Stimulated activated memory B cell treated with anti-CD40 and anti-IgM and Interleukin-4, amounts not matched to agents 10 μg/mL and 1 μg/mL and 100 μg/mL, for 72 hours (primary cell): ENCODE measurements at regions not wholly inside any gene's neighbourhood (a gene's known extent, or its start where the extent isn't known, plus 50 kb on each side); places are given as distances from the start of the nearest gene placed in this dataset.

Experiments used
- ATAC-seq: fragments of 150-1000 bp; cut with Tn5 transposase; 2 replicates; pipeline ENCODE4 v1.10.0; 2021
- H3K27ac Mint-ChIP-seq: one replicate; pipeline ENCODE4 v1.8.0; 2022; ENCODE audit warnings: mild to moderate bottlenecking, mixed read lengths
- H3K27me3 Mint-ChIP-seq: one replicate; pipeline ENCODE4 v1.8.0; 2022; ENCODE audit warnings: mixed read lengths
- H3K36me3 Mint-ChIP-seq: one replicate; pipeline ENCODE4 v1.8.0; 2022; ENCODE audit warnings: mixed read lengths
- H3K4me1 Mint-ChIP-seq: one replicate; pipeline ENCODE4 v1.8.0; 2022; ENCODE audit warnings: mixed read lengths
- H3K4me3 Mint-ChIP-seq: one replicate; pipeline ENCODE4 v1.8.0; 2022; ENCODE audit warnings: mild to moderate bottlenecking, moderate library complexity, mixed read lengths
- H3K9me3 Mint-ChIP-seq: one replicate; pipeline ENCODE4 v1.8.0; 2022; ENCODE audit warnings: mixed read lengths

GRCh38 chr3:86814918-86815655 is 175.9 kb downstream of the VGLL3 start:
- Mint-ChIP-seq H3K27me3 (no peaks in the 10 kb centered on the region), H3K4me1 (no peaks in the 10 kb centered on the region), H3K27ac (no peak overlapping the region), H3K4me3 (no peak overlapping the region), H3K9me3 (no peaks in the 10 kb centered on the region), H3K36me3 (no peaks in the 10 kb centered on the region)
- ATAC-seq = no peak

- no peaks in the 10 kb centered on the region for H3K9me3 Mint-ChIP-seq
- no peaks in the 10 kb centered on the region for H3K27me3 Mint-ChIP-seq
- no peaks in the 10 kb centered on the region for H3K4me1 Mint-ChIP-seq
- ATAC-seq = no peak
- no peak overlapping the region for H3K4me3 Mint-ChIP-seq
- no peak overlapping the region for H3K27ac Mint-ChIP-seq
- H3K36me3 Mint-ChIP-seq = no peaks in the 10 kb centered on the region
These were observed 176.6 kb downstream of the VGLL3 start for GRCh38 chr3:86814321-86814720.

GRCh38 chr3:86801921-86802320 is 189.0 kb downstream of the VGLL3 start:
- Mint-ChIP-seq H3K36me3 (no peaks in the 10 kb centered on the region), H3K9me3 (peaks cover 11% of the 10 kb centered on the region), H3K4me1 (no peaks in the 10 kb centered on the region), H3K27ac (no peak overlapping the region), H3K4me3 (no peak overlapping the region), H3K27me3 (no peaks in the 10 kb centered on the region)
- ATAC-seq = no peak

GRCh38 chr3:86801066-86801465 is 189.9 kb downstream of the VGLL3 start:
- Mint-ChIP-seq H3K9me3 (peaks cover 7% of the 10 kb centered on the region), H3K27me3 (no peaks in the 10 kb centered on the region), H3K4me3 (no peak overlapping the region), H3K36me3 (no peaks in the 10 kb centered on the region), H3K27ac (no peak overlapping the region), H3K4me1 (no peaks in the 10 kb centered on the region)
- ATAC-seq = no peak

DNA sequence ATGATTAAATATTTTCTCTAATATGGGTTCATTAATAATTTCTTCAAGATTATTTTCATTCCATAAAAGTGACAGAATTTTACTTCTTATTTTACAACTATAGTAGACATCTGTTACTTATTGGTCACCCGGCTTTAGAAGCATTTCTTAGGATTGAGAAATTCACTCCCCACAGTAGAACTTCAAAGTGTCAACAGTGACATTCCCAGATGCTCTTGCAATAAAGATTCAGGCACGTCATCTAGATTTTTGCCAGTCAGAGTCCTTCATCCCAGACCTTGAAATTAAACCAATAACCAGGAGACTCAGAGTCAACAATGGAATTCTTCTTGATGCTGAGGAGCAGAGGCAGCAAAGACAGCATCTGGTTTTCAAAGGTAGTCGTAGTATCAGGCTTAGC is 190.8 kb downstream of the VGLL3 start:
- no peaks in the 10 kb centered on the region for H3K4me1 Mint-ChIP-seq
- H3K27me3 Mint-ChIP-seq = no peaks in the 10 kb centered on the region
- no peaks in the 10 kb centered on the region for H3K9me3 Mint-ChIP-seq
- no peak overlapping the region for H3K4me3 Mint-ChIP-seq
- no peak overlapping the region for H3K27ac Mint-ChIP-seq
- no peaks in the 10 kb centered on the region for H3K36me3 Mint-ChIP-seq
- no peak for ATAC-seq

DNA sequence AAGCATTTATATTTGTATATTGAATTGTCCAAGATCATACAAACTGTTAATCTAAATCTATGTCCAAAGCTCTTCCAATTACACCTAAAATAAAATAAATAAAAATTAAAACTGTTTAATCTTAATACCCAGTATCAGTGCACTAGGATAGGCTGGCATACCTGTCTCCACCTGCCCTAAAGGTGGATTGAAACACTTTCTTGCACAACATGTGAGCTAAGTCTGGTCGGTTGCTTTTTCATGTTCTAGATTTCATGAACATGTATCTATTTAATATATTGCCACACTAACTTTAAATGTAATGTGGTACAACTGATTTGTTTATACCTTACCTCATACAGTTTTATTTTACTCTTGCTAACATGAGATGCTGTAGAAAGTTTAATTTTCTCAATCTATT is 193.0 kb downstream of the VGLL3 start:
- no peak overlapping the region for H3K4me3 Mint-ChIP-seq
- no peaks in the 10 kb centered on the region for H3K9me3 Mint-ChIP-seq
- H3K27me3 Mint-ChIP-seq = no peaks in the 10 kb centered on the region
- ATAC-seq = no peak
- no peaks in the 10 kb centered on the region for H3K4me1 Mint-ChIP-seq
- H3K36me3 Mint-ChIP-seq = no peaks in the 10 kb centered on the region
- no peak overlapping the region for H3K27ac Mint-ChIP-seq

GRCh38 chr3:86794361-86795065 is 196.4 kb downstream of the VGLL3 start:
- H3K9me3 Mint-ChIP-seq = no peaks in the 10 kb centered on the region
- ATAC-seq = no peak
- H3K27ac Mint-ChIP-seq = no peak overlapping the region
- H3K36me3 Mint-ChIP-seq = no peaks in the 10 kb centered on the region
- H3K4me3 Mint-ChIP-seq = no peak overlapping the region
- no peaks in the 10 kb centered on the region for H3K4me1 Mint-ChIP-seq
- no peaks in the 10 kb centered on the region for H3K27me3 Mint-ChIP-seq

- no peak overlapping the region for H3K27ac Mint-ChIP-seq
- H3K4me1 Mint-ChIP-seq = no peaks in the 10 kb centered on the region
- no peak overlapping the region for H3K4me3 Mint-ChIP-seq
- H3K36me3 Mint-ChIP-seq = no peaks in the 10 kb centered on the region
- H3K27me3 Mint-ChIP-seq = no peaks in the 10 kb centered on the region
- no peak for ATAC-seq
- H3K9me3 Mint-ChIP-seq = no peaks in the 10 kb centered on the region
These were observed 197.2 kb downstream of the VGLL3 start for GRCh38 chr3:86793786-86794185.

GRCh38 chr3:86792316-86792715 is 198.6 kb downstream of the VGLL3 start:
- H3K4me3 Mint-ChIP-seq = no peak overlapping the region
- no peaks in the 10 kb centered on the region for H3K4me1 Mint-ChIP-seq
- H3K27ac Mint-ChIP-seq = no peak overlapping the region
- no peaks in the 10 kb centered on the region for H3K36me3 Mint-ChIP-seq
- no peaks in the 10 kb centered on the region for H3K27me3 Mint-ChIP-seq
- ATAC-seq = no peak
- H3K9me3 Mint-ChIP-seq = no peaks in the 10 kb centered on the region

GRCh38 chr3:86790884-86791549 is 199.9 kb downstream of the VGLL3 start:
- H3K9me3 Mint-ChIP-seq = no peaks in the 10 kb centered on the region
- no peak for ATAC-seq
- no peaks in the 10 kb centered on the region for H3K27me3 Mint-ChIP-seq
- H3K36me3 Mint-ChIP-seq = no peaks in the 10 kb centered on the region
- H3K27ac Mint-ChIP-seq = no peak overlapping the region
- no peaks in the 10 kb centered on the region for H3K4me1 Mint-ChIP-seq
- no peak overlapping the region for H3K4me3 Mint-ChIP-seq

- ATAC-seq = no peak
- H3K27ac Mint-ChIP-seq = no peak overlapping the region
- H3K27me3 Mint-ChIP-seq = no peaks in the 10 kb centered on the region
- H3K36me3 Mint-ChIP-seq = no peaks in the 10 kb centered on the region
- H3K9me3 Mint-ChIP-seq = no peaks in the 10 kb centered on the region
- no peaks in the 10 kb centered on the region for H3K4me1 Mint-ChIP-seq
- H3K4me3 Mint-ChIP-seq = no peak overlapping the region
These were observed 202.6 kb downstream of the VGLL3 start for GRCh38 chr3:86788371-86788770.

DNA sequence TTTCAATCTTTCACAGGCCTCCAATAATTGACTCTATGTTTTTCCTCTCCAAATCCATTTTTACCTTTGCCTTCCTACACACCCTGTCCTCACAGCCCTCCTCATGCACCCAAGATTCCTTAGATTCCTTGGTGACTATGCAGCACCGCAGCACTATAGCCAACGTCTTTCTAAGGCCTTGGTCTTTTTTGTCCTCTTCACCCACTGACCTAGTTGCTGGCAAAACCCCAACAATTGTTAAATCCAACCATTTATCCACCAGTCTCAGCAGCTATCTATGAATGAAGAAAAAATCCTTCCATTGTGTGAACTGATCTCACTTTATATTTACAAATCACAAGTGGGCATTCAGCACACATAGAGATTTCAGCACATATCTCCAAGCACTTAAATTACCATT is 203.9 kb downstream of the VGLL3 start:
- Mint-ChIP-seq H3K27me3 (no peaks in the 10 kb centered on the region), H3K9me3 (no peaks in the 10 kb centered on the region), H3K4me3 (no peak overlapping the region)

DNA sequence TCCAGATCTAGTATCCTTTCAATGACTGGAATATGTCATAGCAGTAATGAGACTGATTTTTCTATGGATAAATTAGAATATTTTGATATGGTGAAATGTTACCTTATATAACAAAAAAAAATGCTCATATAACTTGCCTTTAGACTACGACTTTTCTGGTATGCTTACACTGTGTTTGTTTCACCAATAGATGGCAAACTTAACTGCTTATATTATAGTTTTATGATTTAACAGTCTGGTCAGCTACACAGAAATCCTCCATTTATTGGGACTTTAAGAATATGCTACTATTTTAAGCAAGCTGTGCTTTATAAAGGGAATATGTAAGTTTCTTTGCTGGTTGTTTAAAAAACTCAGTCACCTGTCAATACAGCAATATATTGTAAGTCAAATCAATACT is 205.6 kb downstream of the VGLL3 start:
- no peak overlapping the region for H3K27ac Mint-ChIP-seq
- H3K36me3 Mint-ChIP-seq = no peaks in the 10 kb centered on the region
- H3K27me3 Mint-ChIP-seq = no peaks in the 10 kb centered on the region
- ATAC-seq = no peak
- no peak overlapping the region for H3K4me3 Mint-ChIP-seq
- no peaks in the 10 kb centered on the region for H3K4me1 Mint-ChIP-seq
- H3K9me3 Mint-ChIP-seq = no peaks in the 10 kb centered on the region

More for the DNA sequence above, 203.9 kb downstream of the VGLL3 start:
- no peak for ATAC-seq
- Mint-ChIP-seq H3K4me1 (no peaks in the 10 kb centered on the region), H3K36me3 (no peaks in the 10 kb centered on the region), H3K27ac (no peak overlapping the region)

GRCh38 chr3:86782866-86783265 is 208.1 kb downstream of the VGLL3 start:
- Mint-ChIP-seq H3K9me3 (no peaks in the 10 kb centered on the region), H3K4me1 (no peaks in the 10 kb centered on the region), H3K36me3 (no peaks in the 10 kb centered on the region), H3K27ac (no peak overlapping the region), H3K4me3 (no peak overlapping the region), H3K27me3 (no peaks in the 10 kb centered on the region)
- ATAC-seq = no peak

GRCh38 chr3:86782286-86782685 is 208.7 kb downstream of the VGLL3 start:
- no peak overlapping the region for H3K4me3 Mint-ChIP-seq
- no peaks in the 10 kb centered on the region for H3K9me3 Mint-ChIP-seq
- no peak for ATAC-seq
- H3K27me3 Mint-ChIP-seq = no peaks in the 10 kb centered on the region
- no peaks in the 10 kb centered on the region for H3K36me3 Mint-ChIP-seq
- H3K4me1 Mint-ChIP-seq = no peaks in the 10 kb centered on the region
- H3K27ac Mint-ChIP-seq = no peak overlapping the region
